HG02588 (cell line): ENCODE measurements at regions not wholly inside any gene's neighbourhood (a gene's known extent, or its start where the extent isn't known, plus 50 kb on each side); places are given as distances from the start of the nearest gene placed in this dataset.

Source experiments
- ATAC-seq: cut with Tn5 transposase; IDR thresholded peaks from one replicate; pipeline ENCODE4 v1.9.1; 2021; ENCODE audit warnings: mild to moderate bottlenecking, moderate library complexity; ENCODE audit not compliant: unreplicated experiment

DNA sequence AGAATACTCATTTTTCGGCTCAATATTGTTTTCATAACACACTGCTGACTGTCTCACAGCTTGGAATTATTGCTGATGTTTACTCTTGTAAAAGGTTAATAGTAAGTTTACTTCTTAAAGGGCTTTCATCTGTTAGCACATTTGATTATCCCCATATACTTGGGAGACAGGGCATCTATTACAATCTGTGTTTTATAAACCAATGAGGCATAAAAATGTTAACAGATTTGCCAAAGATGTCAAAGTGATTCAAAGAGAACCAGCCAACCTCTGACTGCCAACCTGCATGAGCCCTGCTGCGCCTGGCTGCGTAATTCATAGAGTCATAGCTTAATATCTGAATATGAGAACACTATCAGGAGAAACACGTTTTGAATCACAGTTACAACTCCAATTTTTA lies 665.6 kb downstream of the TRIML1 start:
- no peak for ATAC-seq

DNA sequence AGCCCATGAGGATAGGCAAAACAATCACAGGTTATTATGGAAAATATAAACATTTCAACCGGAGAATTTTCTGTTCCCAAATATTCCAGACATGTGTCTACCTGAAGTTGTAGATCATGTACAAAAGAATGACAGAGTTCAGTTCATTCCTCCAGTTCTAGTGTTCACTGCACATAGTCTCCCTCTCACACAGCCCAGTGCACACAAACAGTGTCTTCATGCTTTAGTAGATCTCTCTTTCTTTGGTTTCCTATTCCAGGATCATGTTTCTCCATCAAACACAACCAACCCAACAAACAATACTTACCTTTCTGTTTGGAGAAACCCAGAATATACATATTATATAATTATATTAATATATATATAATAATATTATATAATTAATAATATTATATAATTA lies 671.9 kb downstream of the TRIML1 start:
- ATAC-seq: no peak

DNA sequence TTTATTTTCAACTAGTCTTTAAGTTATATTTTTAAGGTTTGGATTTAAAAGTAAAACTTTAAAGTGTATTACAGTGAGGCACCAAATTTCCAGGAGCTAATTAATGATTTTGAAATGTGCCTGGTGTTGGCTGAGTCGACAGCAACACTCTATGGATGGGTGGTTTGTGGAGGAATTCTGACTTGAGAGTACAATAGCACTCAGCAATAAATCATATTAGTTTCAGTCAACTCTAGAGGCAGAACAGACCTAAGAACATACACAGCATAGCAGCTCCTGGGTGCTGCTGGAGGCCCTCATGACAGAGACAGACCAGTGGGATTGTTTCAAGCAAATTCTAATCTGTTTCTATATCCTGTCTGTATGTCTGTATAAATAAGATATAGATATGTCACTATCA lies 673.4 kb downstream of the TRIML1 start:
- ATAC-seq: no peak

DNA sequence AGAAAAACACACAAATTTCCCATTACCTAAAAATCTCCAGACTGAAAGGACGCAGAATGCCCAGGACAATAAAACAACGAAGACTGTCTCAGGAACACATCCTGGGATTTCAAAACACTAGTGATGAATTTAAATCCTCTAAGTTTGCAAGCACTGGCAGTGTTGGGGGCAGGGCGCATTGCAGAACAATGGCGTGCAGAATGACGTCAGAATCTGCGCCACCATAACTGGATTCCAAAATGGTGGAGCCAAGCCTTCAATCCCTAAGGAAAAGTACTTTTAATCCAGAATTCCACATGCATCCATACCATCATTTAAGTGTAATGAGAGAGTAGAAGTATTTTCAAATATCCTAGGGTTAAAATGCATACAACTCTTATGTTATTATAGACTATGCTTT lies 679.1 kb downstream of the TRIML1 start:
- no peak for ATAC-seq

DNA sequence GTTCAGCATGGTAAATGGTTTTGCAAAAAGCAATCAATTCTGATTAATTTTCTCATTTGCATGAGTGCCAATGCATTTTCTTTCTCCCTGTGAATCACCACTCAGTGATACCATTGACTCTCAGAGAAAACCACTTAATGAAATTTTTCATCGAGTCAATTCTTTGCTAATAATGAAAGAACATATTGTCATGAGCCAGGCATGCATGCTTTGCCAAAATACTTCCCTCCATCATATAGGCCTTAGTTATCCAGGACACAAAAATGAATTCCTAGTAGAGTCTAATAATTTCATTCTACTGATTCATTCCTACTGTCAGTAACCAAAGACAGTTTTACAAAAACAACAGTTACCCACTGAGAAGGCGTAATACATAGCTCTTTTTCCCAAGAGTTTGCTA lies 680.0 kb downstream of the TRIML1 start:
- no peak for ATAC-seq

- no peak for ATAC-seq
Observed at GRCh38 chr4:188821500-188821899, 682.3 kb downstream of the TRIML1 start.

- ATAC-seq: no peak
Observed at GRCh38 chr4:188822698-188823097, 683.5 kb downstream of the TRIML1 start.

DNA sequence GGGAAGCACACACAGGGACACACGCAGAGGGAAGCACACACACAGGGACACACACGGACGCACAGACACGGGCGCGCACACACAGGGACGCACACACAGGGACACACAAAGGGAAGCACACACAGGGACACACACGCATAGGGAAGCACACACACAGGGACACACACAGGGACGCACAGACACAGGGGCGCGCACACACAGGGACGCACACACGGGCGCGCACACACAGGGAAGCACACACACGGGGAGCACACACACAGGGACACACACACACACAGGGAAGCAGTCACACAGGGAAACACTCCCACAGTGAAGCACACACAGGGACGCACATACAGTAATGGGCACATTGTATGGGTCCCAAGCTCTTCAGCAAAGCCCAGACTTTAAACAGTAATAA lies 685.3 kb downstream of the TRIML1 start:
- ATAC-seq: no peak

- no peak for ATAC-seq
Observed at GRCh38 chr4:188826393-188826792, 687.2 kb downstream of the TRIML1 start.

DNA sequence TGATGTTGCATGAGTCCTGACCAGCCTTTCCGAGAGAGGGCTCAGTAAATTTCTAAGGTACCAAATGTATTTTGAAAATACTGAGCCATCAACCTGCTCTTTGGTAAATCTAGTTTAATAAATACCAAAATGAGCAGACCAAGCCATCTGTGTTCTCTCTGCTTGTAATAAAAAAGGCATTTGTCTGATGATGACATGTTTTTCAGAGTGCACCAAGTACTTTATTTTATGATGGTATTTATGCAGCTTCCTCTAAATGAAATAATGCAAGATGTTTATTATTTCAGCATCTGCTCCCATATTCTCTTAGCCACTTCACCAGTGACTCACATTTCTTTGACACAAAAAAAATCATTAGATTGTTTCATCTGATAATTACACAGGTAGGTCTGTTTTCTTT lies 700.5 kb downstream of the TRIML1 start:
- ATAC-seq: no peak

GRCh38 chr4:188841523-188841922 lies 702.3 kb downstream of the TRIML1 start:
- ATAC-seq: no peak

DNA sequence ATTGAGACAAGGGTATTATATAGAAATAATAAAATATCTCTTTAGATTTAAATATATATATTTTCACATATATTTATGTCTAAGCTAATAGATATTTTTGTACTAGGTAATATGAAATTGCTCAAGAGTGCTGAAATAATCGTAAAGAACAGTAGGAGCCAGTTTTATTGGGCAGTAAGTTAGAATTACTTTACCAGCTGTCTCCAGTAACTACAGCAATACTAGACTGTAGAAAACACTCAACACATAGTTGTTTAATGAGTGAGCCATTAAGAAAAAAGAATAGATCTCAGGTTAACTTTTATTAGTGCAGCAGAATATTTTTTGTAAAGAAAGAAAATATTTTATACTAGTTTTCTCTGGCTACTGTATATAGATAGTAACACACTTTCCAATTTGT lies 715.2 kb downstream of the TRIML1 start:
- no peak for ATAC-seq

- ATAC-seq: no peak
Observed at GRCh38 chr4:188858696-188859095, 719.5 kb downstream of the TRIML1 start.

DNA sequence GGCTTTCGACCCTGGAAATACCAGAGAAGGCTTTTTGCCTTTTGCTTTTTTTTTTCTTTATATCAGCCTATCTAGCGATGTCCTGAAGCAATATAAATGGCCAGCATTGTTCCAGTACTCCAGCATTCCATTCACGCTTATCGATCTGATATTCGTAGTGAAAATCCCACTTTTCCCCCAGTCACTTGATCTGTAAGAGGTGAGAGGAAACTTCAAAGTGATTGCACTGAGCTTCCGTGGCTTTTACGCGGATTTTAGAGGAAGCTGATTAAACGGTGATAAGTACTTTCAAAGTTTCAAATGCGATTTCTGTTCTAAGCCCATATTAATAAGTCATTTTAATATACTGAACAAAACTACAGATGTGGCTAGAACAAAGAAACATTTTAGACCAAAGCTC lies 725.5 kb downstream of the TRIML1 start:
- no peak for ATAC-seq

DNA sequence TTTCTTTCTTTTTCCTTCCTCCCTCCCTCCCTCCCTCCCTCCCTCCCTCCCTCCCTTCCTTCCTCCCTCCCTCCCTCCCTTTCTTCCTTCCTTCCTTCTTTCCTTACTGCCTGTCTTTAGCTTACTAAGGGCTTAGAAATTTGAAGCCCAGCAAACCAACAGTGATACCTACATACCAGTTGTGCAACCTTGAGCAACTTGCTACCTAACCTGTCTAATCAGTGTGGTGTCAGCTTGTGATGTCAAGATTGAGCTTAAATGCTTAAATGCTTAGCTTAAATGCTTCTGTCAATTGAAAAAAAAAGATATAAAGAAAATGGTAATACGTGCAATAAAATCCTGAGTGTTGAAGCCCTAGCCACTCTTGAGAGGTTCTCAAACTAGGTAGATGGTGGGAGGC lies 728.6 kb downstream of the TRIML1 start:
- ATAC-seq: no peak

- ATAC-seq: no peak
Observed at GRCh38 chr4:188869581-188869980, 730.3 kb downstream of the TRIML1 start.

DNA sequence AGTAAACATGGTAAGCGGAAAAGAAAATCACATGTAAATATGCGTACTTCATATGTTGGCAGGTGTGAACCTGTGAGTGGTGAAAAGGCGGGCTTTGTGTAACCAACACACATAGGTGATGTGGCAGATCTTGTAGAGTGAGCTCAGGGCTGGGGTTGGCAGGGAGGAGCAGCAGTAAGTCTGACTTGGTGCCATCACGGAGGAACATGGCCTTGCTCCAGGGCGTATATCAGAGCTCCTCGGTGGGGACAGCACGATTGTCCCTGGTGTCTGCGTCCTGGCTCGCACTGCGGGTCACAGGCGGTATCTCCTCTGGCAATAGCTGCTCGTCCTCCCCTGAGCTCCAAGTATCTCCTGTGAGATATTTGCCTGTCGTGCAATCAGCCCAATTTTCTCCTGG lies 733.6 kb downstream of the TRIML1 start:
- ATAC-seq: no peak

DNA sequence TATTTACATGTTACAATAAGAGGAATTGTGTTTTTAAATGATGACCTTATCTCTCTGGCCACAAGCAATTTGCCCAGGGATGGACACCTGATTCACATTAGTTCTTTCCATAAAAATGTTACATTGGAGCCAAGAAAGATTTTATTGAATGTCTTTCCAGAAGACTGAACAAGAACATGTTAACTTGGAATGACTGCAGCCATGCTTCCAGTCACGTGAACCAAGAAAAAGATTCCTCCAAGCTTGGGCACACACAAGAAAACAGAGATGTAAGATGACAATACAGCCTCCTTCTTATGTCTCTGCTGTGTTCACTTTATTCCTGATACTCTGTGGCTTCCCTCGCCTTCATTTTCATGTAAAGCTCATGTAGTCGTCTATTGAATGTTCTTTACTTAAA lies 737.6 kb downstream of the TRIML1 start:
- ATAC-seq: no peak

- no peak for ATAC-seq
Observed at GRCh38 chr4:188879598-188879997, 740.4 kb downstream of the TRIML1 start.

DNA sequence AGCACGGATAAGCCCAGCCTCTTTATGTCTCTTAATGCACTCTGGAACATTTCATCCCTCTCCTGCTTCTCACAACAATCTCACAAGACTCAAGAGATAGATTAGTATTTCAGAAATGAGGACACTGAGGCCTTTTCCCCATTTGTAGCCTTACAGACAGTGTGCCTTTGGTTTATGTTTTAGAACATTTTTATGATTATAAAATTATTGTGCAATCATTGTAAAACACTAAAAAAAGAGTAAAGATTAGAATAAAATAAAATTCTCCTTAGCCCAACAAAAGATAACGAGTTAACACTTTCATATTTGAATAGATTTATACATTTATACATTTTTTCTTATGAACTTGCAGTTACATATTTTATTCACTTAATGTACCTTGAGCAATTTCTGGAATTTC lies 748.7 kb downstream of the TRIML1 start:
- no peak for ATAC-seq

DNA sequence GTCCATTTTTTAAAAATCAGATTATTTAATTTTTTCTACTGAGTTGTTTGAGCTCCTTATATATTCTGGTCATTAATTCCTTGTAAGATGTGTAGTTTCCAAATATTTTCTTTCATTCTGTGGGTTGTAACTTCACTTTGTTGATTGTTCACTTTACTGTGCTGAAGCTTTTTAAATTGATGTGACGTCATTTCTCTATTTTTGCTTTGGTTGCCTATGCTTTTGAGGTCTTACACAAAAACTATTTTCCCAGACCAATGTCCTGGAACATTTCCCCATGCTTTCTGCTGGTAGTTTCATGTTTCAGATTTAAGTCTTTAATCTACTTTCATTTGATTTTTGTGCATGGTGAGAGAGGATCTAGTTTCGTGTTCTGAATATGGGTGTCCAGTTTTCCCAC lies 753.6 kb downstream of the TRIML1 start:
- ATAC-seq: no peak

DNA sequence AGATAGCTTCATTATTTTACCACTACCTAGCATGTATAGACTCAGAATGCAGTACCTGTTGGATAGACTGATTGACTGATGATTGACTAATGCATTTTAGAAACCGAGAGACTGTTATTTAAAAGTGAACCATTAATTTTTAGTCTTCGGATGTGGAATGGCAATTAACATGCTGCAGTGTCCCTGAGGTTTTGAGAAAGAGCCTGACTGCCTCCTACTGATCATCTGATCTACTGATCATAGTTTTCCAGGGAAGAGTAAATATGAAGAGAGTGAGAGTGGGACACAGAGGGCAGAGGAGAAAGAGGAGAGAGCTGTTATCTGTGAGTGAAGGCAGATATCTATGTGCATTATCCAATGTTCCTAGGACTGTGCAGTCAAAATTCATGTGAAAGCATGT lies 764.7 kb downstream of the TRIML1 start:
- no peak for ATAC-seq

DNA sequence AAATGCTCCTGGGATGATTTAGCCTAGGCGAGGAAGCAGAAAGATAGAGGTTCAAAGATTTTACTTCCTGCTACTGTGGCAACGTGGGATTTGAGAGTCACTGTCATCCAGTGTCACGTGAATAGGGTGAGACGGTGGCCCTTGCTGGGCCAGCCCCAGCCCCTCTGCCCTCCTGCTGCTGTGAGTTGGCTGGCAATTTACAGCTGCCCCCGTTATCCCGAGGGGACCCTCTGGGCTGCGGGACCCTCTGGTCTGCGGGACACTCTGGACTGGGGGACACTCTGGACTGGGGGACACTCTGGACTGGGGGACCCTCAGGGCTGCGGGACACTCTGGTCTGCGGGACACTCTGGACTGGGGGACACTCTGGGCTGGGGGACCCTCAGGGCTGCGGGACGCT lies 765.4 kb downstream of the TRIML1 start:
- ATAC-seq: no peak

GRCh38 chr4:188905248-188905647 lies 766.0 kb downstream of the TRIML1 start:
- no peak for ATAC-seq
